ENCODE measurements at regions not wholly inside any gene's neighbourhood (a gene's known extent, or its start where the extent isn't known, plus 50 kb on each side); places are given as distances from the start of the nearest gene placed in this dataset.

DNA sequence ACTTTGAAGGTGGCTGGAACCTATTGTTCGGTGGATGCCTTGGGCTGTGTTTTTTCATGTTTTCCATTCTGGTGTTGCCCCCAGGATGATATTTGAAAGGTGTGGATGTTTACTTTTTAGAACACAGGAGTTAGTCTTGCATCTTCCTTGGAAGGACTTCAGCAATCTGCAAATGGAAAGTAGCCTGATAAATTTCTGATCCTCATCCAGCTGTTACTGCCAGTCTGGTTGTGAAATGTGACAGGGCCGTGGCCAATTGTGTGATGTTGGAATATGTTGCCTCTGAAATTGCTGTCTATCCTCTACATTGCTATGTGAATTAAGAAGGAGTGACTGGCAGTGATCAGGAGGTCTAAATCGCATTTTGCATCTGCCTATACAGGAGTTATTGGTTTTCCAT lies 382.5 kb upstream of the C2CD4B start:
- no peak for DNase-seq (ENCODE audit: low read depth)

- DNase-seq (ENCODE audit: low read depth): no peak
Observed at GRCh38 chr15:62549345-62549970, 384.4 kb upstream of the C2CD4B start.

DNA sequence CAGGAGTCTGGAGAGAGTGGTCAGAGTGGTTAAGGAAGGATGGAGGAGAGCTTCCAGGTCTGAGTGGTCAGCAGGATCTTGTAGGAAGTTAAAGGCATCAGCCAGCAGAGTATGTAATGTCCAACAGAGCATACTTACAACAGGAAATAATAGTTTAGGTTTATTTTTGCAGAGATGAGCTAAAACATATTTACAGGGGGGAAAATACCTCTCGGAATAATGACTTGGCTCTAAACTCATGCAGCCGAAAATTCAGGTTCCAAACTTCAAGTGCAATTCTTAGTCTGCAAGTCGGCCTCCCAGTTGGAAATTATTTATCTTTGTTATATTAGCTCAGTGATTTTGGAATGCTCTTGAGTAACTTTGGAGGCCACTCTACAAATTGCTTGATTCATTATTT lies 385.0 kb upstream of the C2CD4B start:
- DNase-seq (ENCODE audit: low read depth): no peak

DNA sequence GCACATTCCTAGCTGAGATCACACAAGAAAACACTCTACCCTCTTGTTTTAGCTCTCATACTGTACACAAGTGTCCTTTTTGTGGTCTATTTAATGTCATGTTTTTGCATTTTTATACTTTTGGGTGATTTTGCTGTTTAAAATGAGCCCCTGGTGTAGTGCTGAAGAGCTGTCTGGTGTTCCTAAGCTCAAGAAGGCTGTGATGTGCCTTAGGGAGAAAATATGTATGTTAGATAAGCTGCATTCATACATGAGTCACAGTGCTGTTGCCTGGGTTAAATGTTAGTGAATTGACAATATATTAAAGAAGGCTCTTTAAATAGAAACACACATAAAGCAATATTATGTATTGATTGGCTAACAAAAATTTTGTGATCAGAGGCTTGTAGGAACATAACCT lies 387.4 kb upstream of the C2CD4B start:
- DNase-seq (ENCODE audit: low read depth): no peak

DNA sequence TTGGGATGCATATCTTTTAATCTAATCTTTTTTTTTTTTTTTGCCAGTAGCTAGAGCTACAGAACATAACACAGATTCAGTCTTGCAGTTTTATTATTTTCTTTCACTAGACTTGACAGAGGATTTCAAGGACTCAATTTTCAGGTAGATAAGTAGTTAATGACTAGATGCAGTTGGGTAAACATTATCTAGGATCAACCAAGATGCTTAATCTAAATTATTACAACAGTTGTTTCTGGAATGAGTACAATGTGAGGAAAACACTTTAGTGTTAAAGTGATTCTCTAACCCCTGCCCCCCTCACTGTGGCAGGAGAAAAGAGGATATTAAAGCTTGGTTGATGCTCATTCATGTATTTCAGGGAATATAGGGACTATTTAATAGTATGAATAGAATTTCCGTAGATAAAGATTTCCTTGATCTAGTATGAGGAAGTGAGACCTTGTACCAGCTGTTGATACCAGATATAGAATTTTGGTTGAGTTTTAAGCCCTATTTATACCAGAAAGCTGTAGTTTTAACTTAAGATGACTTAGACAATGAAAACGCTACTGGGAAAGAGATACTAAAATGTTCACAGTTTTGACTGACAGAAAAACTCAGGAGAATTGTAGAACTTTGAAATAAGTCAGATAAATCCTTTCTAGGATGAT lies 389.0 kb upstream of the C2CD4B start:
- no peak for DNase-seq (ENCODE audit: low read depth)

DNA sequence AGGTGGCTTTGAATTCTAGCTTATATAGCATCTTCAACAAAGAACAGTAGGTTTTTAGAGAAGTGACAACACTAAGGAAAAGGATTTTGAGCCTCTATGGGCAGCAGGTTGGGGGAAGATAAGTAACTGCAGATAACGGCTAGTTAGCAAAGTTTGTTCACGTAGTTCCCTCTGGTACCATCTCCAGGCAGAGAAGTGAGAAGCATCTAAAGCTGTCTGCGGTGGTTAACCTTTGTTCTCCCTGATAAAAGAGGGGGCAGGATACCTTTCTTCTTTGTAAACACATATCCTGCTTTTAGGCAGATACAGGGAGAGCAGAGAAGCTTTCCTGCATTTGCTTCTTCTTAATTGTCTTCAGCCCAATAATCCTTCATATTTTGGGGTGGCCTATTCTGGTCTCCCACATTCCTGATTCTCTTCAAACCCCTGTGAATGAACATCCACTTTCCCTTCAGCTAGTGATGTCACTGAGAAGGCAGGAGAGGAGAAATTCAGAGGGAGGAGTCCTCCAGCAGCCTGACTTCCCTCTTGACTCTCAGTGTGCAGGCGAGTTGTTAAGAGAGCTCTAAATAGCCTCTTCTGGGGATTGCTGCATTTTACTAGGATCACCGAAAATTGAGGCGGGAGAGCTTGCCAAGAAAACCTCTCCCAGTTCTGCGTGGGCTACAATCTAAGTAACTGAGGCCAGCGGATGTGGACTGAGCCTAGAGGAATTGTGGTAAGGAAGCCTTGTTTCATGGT lies 393.7 kb upstream of the C2CD4B start:
- no peak for DNase-seq (ENCODE audit: low read depth)

- no peak for DNase-seq (ENCODE audit: low read depth)
Observed at GRCh38 chr15:62559381-62559733, 394.3 kb upstream of the C2CD4B start.

DNA sequence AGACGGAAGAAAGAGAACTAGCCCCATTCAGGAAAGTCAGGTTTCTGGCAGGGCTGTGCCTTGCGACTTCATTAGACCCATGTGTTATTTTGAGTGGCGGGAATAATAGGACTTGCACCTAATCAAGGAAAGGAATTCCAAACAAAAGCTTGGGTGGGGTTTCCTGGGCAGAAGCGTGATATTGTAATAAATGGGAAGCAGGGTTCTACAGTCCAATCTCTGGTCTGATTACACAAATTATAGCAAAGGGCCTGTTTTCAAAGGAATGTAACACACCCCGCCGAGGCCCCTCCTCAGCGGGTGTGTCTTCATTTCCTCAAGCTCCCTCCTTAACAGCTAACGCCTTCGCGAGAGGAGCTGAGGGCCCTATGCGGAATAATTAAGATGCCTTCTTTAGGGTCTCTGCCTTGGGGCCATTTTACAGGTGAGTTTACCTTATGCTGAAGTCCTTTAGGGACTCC lies 396.0 kb upstream of the C2CD4B start:
- DNase-seq (ENCODE audit: low read depth): no peak

- DNase-seq (ENCODE audit: low read depth): no peak
Observed at GRCh38 chr15:62561571-62561970, 396.5 kb upstream of the C2CD4B start.

GRCh38 chr15:62564886-62565633 lies 400.0 kb upstream of the C2CD4B start:
- no peak for DNase-seq (ENCODE audit: low read depth)

DNA sequence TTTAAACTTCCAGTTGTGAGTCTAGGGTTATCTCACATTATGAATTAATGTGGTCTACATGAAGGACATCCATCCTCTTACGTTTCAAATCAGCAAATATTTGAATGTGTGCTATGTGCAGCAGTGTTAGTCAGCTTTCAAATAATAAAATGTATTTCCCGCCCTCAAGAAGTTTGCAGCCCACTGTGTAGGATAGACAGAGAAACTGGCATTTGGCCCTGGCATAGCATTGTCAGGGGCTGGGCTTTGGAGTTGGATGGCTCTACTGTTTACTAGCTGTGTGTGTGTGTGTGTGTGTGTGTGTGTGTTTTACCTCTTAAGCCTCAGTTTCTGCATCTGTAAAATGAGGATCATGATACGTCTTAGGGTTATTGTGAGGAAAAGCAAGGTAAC lies 400.5 kb upstream of the C2CD4B start:
- no peak for DNase-seq (ENCODE audit: low read depth)

DNA sequence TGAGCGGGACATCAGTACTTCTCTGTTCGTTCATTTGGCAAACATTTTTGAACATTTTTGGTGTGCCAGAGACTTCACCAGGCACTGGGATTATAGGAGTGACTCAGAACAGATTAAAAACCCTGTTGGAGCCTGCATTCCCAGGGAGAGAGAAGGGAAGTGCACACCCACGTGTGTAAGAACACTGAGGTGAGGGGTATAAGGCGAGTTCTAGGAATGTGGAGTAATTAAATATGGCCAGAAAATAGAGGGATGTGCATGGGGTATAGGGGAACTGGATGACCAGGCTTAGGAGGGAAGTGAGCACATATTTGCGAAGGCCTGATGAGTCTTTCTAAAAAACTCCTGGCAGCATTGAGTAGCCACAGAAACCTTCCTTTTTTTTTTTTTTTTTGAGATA lies 401.2 kb upstream of the C2CD4B start:
- DNase-seq (ENCODE audit: low read depth): no peak

DNA sequence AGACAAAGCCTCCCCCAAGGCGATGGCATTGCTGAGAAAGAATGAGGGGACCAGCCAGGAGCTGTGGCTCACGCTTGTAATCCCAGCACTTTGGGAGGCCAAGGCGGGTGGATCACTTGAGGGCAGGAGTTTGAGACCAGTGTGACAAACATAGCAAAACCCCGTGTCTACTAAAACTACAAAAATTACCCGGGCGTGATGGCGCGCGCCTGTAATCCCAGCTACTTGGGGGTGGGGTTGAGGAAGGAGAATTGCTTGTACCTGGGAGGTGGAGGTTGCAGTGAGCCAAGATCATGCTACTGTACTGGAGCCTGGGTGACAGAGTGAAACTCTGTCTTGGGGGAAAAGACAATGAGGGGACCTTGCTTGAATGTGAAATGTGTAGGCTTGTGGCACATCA lies 402.4 kb upstream of the C2CD4B start:
- DNase-seq (ENCODE audit: low read depth): no peak

GRCh38 chr15:62568004-62568403 lies 402.9 kb upstream of the C2CD4B start:
- no peak for DNase-seq (ENCODE audit: low read depth)

GRCh38 chr15:62568702-62569101 lies 403.6 kb upstream of the C2CD4B start:
- DNase-seq (ENCODE audit: low read depth): no peak

GRCh38 chr15:62569460-62570404 lies 404.6 kb upstream of the C2CD4B start:
- DNase-seq (ENCODE audit: low read depth): peak; percentile 44

DNA sequence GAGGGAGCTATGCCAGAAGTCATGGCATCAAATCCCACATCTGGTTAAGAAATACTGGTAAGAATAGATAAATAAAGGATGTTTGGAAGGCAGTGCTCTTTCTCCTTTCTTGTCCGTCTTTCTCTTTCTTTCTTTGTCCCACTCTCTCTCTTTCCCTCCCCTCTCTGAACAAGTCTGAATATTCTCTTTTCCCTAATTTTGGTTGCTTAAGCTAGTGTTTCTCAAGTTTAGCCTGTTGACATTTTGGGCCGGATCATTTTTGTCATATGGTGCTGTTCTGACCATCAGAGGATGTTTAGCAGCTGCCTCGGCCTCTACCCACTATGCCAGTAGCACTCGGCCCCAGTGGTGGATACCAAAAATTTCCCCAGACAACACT lies 405.3 kb upstream of the C2CD4B start:
- no peak for DNase-seq (ENCODE audit: low read depth)

GRCh38 chr15:62571072-62571471 lies 406.0 kb upstream of the C2CD4B start:
- no peak for DNase-seq (ENCODE audit: low read depth)

DNA sequence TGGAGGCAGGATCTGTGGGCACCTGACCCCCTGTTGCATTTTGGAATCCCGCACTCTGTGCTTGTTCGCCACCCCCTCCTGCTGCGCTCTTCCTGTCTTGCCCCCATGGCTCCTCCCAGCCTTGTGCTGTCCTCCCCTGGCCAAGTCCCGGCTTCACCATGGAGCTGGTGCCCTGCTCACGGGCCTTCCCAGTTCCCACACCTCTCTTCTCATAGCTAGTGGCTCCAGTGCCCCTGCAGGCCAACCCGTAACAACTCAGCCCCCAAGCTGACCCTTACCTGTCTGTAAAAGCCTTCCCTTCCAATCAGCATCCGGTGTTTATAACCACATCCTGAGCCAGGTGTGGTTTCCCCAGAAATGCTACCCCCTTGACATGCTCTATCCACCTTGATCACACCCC lies 407.7 kb upstream of the C2CD4B start:
- no peak for DNase-seq (ENCODE audit: low read depth)

GRCh38 chr15:62573876-62574275 lies 408.8 kb upstream of the C2CD4B start:
- DNase-seq (ENCODE audit: low read depth): no peak

DNA sequence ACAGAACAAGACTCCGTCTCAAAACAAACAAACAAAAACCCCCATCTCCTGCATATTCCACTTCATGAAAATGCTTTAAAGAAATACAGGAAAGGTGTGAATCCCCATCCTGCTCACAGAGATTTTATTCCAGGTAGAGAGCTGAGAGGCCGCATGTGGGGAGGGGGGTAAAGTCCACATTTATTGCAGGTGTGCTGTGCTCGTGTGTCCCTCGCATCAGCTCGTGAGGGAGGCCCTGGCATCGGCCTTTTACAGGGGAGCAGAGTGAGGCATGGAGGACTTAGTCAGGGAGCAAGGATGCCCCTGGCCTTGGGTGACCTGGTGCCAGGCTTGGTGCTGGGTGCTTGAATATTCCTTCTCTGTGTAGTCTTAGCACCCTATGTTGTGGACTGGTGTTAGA lies 413.5 kb upstream of the C2CD4B start:
- DNase-seq (ENCODE audit: low read depth): no peak

GRCh38 chr15:62578960-62579359 lies 413.9 kb upstream of the C2CD4B start:
- DNase-seq (ENCODE audit: low read depth): no peak

Measured in non-pigmented ciliary epithelial cell (primary cell).